GM21367 (cell line): ENCODE measurements at regions not wholly inside any gene's neighbourhood (a gene's known extent, or its start where the extent isn't known, plus 50 kb on each side); places are given as distances from the start of the nearest gene placed in this dataset.
A peak's percentile ranks its signal among the peaks of the same experiment; 100 is the strongest.
"Not testable (repeated sequence)": the region's sequence is repeated elsewhere in the genome, so short reads cannot be mapped to it uniquely, and the experiment has no call there.

Experiments
- ATAC-seq: cut with Tn5 transposase; IDR thresholded peaks from one replicate; pipeline ENCODE4 v1.9.1; 2021; ENCODE audit not compliant: unreplicated experiment

DNA sequence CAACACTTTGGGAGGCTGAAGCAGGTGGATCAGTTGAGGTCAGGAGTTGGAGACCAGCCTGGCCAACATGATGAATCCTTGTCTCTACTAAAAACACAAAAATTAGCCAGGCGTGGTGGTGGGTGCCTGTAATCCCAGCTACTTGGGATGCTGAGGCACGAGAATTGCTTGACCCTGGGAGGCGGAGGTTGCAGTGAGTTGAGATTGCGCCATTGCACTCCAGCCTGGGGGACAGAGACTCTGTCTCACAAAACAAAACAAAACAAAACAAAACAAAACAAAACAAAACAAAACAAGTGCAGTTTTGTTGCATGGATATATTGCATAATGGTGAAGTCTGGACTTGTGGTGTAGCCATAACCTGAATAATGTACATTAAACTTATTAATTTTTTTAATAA lies 133.6 kb upstream of the ZNF217 start:
- ATAC-seq, result not testable (repeated sequence)

DNA sequence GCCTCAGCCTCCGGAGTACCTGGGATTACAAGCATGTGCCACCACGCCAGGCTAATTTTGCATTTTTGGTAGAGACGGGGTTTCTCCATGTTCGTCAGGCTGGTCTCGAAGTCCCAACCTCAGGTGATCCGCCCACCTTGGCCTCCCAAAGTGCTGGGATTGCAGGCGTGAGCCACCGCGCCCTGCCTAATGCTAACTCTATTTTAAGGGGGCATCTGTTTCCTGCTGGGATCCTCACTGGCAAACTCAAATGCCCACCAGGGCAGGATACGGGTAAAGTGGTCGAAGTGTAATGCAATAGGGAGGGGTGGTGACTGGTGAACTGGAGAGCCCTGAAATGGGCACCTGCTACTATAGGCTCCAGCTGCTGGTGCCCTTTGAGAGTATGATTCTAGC lies 131.9 kb upstream of the ZNF217 start:
- ATAC-seq, result no peak

DNA sequence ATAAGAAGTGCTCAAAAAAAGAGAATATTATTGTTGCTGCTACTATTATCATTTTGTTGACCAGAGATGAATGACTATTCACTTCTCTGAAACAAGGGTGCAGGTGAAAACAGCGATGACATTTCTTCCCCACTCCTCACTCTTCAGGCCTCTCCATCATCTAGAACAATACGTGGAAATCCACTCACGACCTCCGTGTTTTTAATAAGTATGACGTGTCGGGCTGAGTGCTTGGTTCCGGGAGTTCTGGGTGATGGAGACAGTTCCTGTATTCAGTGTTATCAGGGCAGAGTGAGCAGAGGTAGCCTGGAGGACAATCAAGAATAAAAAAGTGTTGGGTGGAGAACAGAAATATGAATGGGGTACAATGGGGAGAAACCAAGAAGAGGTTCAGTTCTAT lies 130.0 kb upstream of the ZNF217 start:
- ATAC-seq, result no peak

DNA sequence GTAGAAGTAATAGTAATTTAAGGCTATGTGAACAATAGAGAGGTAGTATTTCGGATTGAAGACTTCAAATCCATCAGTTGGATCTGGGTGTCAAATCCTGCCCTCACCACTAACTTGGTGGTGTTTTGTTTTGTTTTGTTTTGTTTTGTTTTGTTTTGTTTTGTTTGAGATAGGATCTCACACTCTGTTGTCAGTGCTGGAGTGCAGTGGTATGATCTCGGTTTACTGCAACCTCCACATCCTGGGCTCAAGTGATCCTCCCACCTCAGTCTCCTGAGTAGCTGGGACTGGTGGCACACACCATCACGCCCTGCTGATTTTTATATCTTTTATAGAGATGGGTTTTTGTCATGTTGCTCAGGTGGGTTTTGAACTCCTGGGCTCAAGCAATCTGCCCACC lies 129.4 kb upstream of the ZNF217 start:
- ATAC-seq, result no peak

DNA sequence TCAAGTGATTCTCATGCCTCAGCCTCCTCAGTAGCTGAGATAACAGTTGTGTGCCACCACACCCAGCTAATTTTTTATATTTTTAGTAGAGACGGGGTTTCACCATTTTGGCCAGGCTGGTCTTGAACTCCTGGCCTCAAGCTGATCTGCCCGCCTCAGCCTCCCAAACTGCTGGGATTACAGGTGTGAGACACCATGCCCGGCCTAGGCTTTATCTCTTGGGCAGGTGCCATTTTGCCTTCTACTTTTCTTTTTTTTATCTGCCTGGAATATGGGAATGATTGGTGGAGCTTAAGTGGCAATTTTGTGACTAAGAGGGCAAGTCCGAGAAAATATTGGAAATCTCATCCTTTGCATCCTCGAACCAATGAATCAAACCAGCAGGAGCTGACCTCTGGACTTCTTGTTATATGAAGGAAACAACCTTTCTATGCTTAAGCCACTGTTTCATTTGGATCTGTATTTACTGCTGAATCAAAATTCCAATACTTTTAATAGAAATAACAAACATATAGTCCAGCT lies 128.9 kb upstream of the ZNF217 start:
- no peak for ATAC-seq

DNA sequence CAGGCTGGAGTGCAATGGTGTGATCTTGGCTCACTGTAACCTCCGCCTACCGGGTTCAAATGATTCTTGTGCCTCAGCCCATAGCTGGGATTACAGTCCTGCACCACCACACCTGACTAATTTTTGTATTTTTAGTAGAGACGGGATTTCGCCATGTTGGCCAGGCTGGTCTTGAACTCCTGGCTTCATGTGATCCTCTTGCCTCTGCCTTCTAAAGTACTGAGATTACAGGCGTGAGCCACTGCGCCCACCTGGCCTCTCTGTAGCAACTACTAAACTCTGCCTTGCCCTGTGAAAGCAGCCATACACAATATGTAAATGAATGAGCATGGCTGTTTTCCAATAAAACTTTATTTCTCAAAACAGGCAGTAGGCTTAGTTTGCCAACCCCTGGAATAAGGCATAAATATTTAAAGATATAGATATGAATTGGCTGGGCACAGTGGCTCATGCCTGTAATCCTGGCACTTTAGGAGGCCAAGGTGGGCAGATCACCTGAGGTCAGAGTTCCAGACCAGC lies 127.9 kb upstream of the ZNF217 start:
- ATAC-seq, result not testable (repeated sequence)

DNA sequence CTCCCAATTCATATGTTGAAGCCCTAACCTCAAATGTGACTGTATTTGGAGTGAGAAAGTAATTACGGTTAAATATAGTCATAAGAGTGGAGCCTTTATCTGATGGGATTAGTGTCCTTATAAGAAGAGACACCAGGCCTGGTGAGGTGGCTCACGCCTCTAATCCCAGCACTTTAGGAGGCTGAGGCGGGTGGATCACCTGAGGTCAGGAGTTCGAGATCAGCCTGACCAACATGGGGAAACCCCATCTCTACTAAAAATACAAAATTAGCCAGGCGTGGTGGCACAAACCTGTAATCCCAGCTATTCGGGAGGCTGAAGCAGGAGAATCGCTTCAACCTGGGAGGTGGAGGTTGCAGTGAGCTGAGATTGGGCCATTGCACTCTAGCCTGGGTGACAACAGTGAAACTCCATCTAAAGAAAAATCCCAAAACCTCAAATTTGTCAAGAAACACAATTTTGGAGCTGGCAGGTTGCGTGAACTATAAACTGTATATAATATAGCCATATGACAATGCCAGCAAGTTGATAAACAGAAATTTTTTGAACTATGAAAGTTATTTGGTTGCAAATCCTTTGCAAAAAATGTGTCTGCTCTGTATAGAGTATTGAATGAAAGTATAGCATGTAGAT lies 125.6 kb upstream of the ZNF217 start:
- ATAC-seq, result not testable (repeated sequence)

DNA sequence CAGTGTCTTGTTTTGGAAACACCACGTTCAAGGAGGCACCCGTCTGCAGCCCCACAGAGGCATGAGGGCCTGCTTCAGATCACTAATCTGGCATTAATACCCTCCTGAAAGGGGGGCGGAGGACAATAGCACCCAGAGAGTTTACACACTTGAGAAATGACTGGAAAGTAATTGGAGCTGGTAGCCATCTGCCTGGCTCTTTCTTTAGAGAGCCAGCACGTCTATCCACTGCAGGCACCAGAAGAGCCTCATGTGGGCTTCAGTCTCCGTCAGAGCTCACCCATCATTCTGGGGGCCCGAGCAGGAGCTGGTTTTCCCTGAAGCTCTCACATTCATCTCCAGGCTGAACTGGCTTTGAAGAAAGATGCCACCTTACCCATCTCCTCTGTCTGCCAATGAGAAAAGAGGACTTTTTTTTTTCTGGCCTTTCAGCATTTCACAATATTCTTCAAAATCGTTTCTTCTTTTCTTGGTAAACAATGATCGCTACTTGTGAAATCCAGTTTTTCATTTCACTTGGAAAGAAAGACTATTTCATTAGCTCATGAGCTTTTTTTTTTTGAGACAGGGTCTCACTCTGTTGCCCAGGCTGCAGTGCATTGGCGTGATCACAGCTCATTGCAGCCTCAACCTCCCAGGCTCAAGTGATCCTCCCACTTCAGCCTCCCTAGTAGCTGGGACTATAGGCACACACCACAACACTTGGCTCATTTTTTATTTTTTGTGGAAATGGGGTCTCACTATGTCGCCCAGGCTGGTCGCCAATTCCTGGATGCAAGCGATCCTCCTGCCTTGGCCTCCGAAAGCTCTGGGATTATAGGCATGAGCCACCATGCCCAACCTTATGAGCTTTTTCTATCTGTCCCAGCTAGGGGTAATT lies 124.7 kb upstream of the ZNF217 start:
- no peak for ATAC-seq

DNA sequence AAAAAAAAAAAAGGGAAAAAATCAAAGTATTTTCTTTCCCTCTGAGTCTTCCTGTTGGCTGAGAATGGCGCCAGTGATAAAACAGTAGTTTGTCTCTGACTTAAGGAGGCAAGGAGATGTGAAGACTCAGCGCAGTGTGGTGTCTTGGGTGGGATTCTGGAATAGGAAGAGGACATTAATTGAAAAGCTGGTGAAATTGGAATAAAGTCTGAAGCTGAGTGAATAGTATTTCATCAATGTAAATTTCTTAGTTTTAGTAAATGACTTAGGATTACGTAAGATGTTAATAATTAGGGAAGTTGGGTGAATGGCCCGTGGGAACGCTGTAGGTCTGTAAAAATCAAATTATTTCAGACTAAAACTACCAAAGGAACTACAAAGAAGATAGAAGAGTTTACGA lies 122.8 kb upstream of the ZNF217 start:
- ATAC-seq, result no peak

DNA sequence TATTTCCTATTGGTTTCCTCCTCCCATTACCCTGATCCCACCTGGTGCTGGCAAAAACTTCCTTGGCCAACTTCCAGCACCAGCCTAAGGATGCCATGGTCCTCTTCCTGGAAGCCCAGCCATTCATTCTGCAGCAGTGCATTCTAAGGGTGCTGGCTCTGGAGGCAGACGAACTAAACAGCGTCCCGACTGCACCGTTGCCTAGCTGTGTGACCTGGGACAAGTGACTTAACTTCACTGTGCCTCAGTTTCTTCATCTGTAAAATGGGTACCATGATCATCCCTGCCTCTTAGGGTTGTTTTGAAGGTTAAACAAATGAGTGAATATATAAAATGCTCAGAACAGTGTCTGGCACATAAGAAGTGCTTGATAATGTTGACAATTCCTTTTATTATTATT lies 120.9 kb upstream of the ZNF217 start:
- no peak for ATAC-seq

DNA sequence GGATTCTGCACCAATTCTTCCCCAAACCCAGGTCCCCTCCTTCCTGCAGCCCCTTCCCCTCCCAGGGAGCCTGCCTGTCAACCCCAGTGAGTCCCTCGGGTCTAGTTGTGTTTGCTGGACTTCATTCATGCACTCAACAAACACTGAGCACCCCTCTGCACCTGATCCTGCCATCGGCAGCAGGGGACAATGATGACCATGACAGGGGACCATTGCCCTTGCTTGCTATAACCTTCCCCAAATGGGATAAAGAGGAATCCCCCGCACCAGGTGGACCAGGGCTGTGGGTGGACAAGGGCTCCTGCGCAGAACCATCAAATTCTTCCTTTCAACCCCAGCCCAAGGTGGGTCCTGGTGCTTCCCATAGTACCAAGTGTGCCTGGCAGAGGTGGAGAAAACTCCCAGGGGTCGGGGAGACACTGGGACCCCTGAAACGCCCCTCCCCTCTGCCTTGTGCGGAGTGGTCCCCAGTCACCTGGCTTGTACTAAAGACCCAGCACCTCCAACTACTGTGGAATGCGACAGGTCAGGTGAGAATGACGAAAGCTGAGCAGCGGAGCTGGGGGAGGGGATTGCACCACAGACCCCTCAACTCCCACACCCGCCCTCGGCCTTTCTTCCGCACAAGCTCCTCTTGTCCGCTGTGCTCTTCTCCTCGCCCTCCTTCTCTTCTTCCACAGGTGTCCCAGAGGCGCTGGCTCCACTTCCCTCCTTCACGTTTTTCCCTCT lies 119.9 kb upstream of the ZNF217 start:
- no peak for ATAC-seq

DNA sequence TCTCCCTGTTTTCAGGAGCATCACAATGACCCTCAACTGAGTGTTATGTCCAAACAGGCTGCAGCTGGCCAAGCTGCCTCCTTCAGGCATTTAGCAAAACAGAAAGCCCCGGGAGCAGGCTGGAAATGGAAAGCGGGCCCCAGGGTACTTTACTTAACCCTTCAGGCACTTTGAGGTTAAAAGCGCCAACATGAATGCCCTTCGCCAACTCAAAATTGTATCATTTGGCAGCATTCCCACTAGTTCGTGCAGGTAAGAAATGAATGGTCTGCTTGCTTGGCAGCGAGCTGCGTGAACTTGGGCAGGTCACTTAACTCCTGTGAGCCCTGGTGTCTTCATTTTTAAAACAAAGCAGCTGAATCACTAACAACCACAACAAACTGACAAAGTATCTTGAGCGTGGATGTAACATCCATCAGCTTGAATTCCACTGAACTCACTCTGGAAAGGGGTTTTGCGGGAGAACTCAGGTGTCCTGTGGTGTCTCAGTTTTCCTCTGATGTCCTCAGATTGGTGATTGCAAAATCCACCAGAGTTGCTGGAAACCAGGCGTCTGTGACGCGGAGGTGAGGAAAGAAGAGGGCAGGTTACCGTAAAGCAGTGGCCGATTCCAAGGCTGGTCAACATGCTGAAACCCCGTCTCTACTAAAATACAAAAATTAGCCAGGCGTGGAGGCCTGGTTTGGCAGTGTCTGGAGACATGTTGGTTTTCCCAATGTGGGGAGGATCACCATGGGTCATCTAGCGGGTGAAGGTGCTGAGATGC lies 118.8 kb upstream of the ZNF217 start:
- ATAC-seq, result no peak

DNA sequence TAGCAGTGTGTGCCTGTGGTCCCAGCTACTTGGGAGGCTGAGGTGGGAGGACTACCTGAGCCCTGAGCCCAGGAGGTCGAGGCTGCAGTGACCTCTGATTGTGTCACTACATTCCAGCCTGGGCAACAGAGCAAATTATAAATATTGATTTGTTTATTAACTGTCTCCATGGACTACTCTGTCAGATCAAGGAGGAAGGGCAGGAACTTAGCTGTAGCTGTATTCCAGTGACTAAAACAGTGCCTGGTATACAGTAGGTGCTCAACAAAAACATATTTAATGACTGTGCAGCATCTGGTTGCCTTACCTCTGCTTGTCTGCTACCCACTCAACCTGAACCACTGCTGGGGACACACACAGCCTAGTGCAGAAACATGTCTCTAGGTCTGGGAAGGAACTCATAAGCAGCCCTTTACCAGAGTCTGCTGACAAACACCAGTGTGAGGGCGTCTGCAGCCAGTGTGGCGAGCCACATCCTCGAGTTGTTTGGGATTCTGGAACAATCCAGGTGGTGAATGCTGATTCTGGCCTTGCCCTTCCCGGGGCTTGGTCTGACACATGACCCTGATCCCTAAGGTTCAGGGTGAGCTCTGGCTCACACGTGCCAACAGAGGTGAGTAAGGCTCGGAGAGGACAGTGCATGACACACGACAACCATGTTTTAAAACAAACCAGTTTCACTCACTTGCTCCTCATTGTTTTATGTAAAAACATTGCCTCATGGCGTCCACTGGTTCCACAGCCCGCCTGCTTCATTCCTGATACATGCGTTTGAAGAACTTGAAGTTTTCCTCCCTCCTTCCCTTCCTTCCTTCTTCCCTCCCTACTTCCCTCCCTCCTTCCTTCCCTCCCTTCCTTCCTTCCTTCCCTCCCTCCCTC lies 117.9 kb upstream of the ZNF217 start:
- no peak for ATAC-seq

DNA sequence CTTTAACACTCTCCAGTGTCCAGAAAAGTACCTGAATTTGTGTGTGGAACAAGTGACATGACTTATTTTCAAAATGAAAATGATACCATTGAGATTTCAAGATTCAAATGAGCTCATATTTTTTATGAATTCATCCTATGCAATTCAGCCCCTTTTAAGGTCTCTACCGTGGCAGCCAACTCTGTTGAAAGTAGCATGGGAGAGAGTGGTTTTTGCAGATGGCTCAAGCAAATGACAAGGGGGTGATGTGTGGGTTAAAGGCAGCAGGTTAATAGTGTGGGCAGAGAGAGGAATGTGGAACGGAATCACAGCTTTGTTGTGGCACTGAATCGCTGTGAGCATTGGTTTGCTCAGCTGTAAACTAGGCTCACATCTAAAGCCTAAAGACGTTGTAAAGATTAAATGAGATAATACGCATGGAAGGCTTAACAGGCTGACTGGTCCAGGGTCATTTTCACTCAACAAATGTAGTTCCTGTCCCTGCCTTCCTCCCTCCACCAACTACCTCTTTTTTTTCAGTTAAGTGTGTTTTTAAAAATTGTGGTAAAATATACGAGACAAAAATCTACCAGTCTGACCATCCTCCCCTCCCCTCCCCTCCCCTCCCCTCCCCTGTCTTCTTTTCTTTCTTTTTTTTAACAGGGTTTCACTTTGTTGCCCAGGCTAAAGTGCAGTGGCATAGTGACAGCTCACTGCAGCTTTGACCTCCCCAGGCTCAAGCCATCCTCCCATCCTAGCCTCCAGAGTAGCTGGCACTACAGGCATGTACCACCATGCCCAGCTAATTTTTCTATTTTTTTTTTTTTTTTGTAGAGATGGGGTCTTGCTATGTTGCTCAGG lies 114.7 kb upstream of the ZNF217 start:
- ATAC-seq, result no peak

DNA sequence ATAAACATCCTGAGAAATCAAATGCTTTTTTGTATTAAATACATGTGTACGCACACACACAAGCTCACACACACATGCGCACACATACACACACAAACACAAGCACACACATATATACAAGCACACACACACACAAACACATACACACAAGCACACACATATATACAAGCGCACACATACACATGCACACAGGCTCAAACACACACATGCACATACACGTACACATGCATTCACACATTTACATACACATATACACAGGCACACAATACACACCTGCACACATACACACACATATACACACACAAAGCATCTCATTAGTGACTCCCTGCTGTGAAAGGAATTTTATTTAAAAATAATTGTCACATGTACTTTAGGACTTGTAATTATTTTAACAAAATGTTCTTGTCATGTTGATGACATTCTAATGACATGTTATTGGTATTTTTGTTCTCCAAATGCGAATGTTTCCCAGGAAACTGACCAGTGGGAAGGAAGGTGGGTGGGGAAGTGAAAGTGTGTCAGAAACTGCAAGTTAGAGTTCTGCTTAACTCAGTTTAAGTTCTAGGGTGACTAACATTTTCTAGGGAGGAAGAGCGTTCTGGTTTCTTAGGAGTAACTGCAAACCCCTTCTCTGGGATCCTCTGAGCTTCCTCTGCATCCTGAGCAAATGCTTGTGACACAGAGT lies 113.9 kb upstream of the ZNF217 start:
- ATAC-seq, result no peak

DNA sequence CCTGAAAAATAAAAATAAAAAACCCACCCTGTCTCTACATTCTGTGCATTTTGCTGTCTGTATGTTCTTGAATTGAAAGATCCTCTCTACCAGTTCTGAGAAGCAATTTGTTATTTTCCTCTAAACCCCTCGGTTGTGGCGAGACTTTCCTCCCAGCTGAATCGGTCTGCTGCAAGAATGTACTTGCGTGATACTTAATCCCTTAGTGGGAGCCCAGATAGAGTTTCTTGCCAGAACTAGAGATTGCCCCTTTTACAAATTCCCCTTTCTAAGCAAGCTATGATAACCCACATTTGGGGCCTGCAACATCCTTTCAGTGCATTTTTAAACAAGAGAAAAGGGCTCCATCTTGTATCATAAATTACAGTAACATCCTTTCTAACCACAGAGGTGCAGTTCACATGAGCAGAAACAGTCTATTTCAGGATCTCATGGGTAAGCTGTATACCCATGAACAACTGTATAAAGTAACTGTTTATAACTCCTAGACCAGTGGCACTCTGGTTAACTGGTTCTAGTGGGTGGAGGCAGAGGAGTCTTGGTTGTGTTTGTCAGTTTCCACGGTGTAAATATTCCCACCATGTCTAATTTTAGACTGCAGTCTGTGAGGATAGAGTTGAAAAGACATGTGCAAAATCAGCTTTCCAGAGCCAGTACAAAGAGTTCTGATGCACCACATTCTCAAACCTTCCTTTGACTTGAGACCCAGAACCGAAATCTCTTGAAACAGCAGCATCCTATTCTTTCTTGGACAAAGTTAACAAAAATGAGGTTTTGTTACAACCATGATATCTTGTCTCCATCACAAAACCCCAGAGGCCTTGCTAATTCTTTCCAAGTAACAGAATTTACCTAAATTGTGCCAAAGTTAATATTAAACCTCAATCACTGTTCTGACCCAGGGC lies 113.1 kb upstream of the ZNF217 start:
- peak; percentile 40 for ATAC-seq

DNA sequence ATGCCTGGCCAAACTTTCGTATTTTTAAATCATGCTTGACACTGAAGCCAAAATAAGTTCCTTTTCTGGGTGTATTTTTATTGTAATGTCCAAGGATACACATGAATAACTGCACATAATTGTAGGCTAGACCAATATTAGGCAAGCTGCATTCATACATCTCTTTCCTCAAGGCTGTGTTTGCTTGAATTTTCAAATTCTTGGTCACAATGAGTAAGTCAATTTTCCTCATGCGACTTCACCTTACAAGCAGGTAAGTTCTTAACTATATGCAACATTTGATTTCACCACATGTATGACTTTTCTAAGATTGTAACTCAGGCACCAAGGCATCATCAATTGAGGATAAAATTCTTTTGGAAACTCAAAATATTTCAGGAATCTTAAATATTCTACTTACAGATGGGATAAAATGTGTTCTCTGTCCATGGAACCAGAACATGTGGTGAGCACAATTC lies 112.4 kb upstream of the ZNF217 start:
- no peak for ATAC-seq
